Uterus (tissue), 2 donors: ENCODE measurements at regions not wholly inside any gene's neighbourhood (a gene's known extent, or its start where the extent isn't known, plus 50 kb on each side); places are given as distances from the start of the nearest gene placed in this dataset.

ENCODE experiments used
- POLR2A ChIP-seq, 2 donors: fragments of 450-650 bp; IDR thresholded peaks; one replicate each; pipeline ENCODE4 v1.6.1; 2016; ENCODE audit warnings: antibody characterized with exemption in 2 of 2, mild to moderate bottlenecking in 1 of 2, moderate library complexity in 1 of 2
- TF ChIP-seq, protein P1 (sequence below), 4 experiments: fragments of 200-600 bp in 2 of 4; fragments of 450-650 bp in 2 of 4; sonication (generic) in 2 of 4; IDR thresholded peaks; one replicate each; pipeline ENCODE4 v1.5.1; 2016 to 2019; ENCODE audit warnings: antibody characterized with exemption in 4 of 4, mild to moderate bottlenecking in 2 of 4, moderate library complexity in 1 of 4

DNA sequence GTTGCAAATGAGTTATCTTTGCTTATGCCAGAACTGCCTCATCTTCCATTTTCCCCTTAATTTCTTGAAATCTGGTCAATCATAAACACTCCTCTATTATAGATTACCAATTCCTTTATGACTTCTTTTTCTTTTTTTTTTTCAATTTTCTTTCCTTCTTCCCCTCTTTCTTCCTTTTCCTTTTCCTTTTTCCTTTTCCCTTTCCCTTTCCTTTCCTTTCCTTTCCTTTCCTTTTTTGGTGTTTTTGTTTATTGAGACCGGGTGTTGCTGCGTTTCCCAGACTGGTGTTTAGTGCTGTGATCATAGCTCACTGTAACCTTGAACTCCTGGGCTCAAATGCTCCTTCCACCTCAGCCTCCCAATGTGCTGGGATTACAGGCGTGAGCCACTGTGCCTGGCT, 151.4 kb upstream of the FOXP2 start:
- no peak for TF ChIP-seq POLR2A (IDR thresholded peaks at IDR 0.05)
- TF ChIP-seq, protein P1, sequence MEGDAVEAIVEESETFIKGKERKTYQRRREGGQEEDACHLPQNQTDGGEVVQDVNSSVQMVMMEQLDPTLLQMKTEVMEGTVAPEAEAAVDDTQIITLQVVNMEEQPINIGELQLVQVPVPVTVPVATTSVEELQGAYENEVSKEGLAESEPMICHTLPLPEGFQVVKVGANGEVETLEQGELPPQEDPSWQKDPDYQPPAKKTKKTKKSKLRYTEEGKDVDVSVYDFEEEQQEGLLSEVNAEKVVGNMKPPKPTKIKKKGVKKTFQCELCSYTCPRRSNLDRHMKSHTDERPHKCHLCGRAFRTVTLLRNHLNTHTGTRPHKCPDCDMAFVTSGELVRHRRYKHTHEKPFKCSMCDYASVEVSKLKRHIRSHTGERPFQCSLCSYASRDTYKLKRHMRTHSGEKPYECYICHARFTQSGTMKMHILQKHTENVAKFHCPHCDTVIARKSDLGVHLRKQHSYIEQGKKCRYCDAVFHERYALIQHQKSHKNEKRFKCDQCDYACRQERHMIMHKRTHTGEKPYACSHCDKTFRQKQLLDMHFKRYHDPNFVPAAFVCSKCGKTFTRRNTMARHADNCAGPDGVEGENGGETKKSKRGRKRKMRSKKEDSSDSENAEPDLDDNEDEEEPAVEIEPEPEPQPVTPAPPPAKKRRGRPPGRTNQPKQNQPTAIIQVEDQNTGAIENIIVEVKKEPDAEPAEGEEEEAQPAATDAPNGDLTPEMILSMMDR (IDR thresholded peaks at IDR 0.05) = no peak
